Psoas muscle (tissue), 7 donors: ENCODE measurements at regions not wholly inside any gene's neighbourhood (a gene's known extent, or its start where the extent isn't known, plus 50 kb on each side); places are given as distances from the start of the nearest gene placed in this dataset.

Experiments
- ATAC-seq, 4 donors: fragments of 200-7000 bp; cut with Tn5 transposase; one replicate each; pipeline ENCODE4 v1.9.1; 2020; ENCODE audit warnings: moderate library complexity in 3 of 4, mild to moderate bottlenecking in 2 of 4
- DNase-seq, 2 donors: peaks; one replicate each; pipeline ENCODE4 v3.0.0-alpha.2; 2020
- H3K27ac ChIP-seq: fragments of 200-600 bp; one replicate; pipeline ENCODE4 v1.8.0; 2022
- H3K27me3 ChIP-seq, 3 donors: fragments of 200-600 bp in 1 of 3; one replicate each; pipeline versions ENCODE4 v1.6.1 to v1.8.0; 2013 to 2022; ENCODE audit warnings: low read length in 2 of 3, mild to moderate bottlenecking in 2 of 3, moderate library complexity in 1 of 3; ENCODE audit not compliant: insufficient read depth in 3 of 3
- H3K36me3 ChIP-seq, 2 donors: fragments of 200-600 bp in 1 of 2; one replicate each; pipeline versions ENCODE4 v1.6.1 to v1.8.0; 2013 to 2022; ENCODE audit warnings: low read depth in 1 of 2, mild to moderate bottlenecking in 1 of 2, moderate library complexity in 1 of 2; ENCODE audit not compliant: insufficient read depth in 1 of 2
- H3K4me1 ChIP-seq: fragments of 200-600 bp; one replicate; pipeline ENCODE4 v1.8.0; 2022
- H3K4me3 ChIP-seq: fragments of 200-600 bp; one replicate; pipeline ENCODE4 v1.8.0; 2022; ENCODE audit warnings: mild to moderate bottlenecking
- H3K9me3 ChIP-seq: fragments of 200-600 bp; one replicate; pipeline ENCODE4 v1.8.0; 2022
- WGBS, 3 donors: extraction: QIAGEN DNeasy Blood & Tissue Kit; methylation state at CpG; one replicate each; pipeline versions ENCODE4 v1.1.6 to v1.1.7; 2013; 5-methylcytosine and 5-hydroxymethylcytosine counted together
- intact Hi-C, 2 donors: fragments of 100-400 bp; cut with DNase I; formaldehyde crosslinking; loops; one replicate each; pipeline versions ENCODE4 v1.11.0 to v1.14.2; 2022
- TF ChIP-seq, protein P1 (sequence below): fragments of 200-600 bp; IDR thresholded peaks from one replicate; pipeline ENCODE4 v1.8.0; 2022; ENCODE audit warnings: antibody characterized with exemption
- donor health status: healthy with polysubstance abuse.
- donor health status: DM: no; HTN: no; CAD: no; lungs with moderate emphysema.
- donor health status: Bipolar disorder and iron deficiency.
- donor health status: healthy.
- donor health status: DM: yes; HTN: yes; CAD: no.
- donor health status: DM: no; HTN: no; CAD: no.
- donor health status: DM: yes; HTN: yes; CAD: no.

DNA sequence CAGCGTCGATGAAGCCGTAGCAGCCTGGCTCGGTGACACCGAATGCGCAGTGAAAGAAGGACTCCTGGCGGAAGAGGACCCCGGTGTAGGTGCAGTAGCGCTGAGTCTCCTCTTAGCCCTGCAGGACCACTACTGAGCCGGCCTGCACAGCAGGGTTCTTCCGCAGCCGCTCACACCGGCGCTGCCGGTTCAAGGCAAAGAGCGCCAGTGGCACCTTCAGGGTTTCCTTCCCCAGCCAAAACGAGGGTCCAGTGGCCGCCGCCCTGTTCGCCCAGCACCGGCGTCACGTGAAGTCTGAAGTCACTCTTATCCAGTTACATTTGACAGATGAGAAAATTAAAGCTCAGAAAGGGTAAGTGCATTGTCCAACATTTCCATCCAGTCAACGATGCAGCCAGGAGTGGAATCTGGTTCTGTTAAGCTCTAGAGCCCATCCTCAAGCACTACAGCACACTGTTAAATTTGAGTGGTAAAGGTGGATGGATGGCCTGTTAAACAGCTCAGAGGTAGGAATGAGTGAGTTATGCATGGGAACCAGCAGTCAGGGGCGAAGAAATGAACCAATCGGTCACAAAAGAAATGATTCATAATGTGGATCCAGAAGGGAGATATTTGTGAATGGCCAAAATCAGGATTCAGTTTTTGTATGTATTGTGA is 50.2 kb upstream of the SMIM36 start:
- H3K27ac ChIP-seq, result no peak overlapping the region
- no peaks in the 10 kb centered on the region for H3K27me3 ChIP-seq
- no peaks in the 10 kb centered on the region for H3K4me1 ChIP-seq
- no peaks in the 10 kb centered on the region for H3K9me3 ChIP-seq
- H3K36me3 ChIP-seq, result no peaks in the 10 kb centered on the region
- 88 to 94% (median 91%) methylated on average over 26 of the region's 26 CpGs for WGBS, 3 donors
- TF ChIP-seq, protein P1, sequence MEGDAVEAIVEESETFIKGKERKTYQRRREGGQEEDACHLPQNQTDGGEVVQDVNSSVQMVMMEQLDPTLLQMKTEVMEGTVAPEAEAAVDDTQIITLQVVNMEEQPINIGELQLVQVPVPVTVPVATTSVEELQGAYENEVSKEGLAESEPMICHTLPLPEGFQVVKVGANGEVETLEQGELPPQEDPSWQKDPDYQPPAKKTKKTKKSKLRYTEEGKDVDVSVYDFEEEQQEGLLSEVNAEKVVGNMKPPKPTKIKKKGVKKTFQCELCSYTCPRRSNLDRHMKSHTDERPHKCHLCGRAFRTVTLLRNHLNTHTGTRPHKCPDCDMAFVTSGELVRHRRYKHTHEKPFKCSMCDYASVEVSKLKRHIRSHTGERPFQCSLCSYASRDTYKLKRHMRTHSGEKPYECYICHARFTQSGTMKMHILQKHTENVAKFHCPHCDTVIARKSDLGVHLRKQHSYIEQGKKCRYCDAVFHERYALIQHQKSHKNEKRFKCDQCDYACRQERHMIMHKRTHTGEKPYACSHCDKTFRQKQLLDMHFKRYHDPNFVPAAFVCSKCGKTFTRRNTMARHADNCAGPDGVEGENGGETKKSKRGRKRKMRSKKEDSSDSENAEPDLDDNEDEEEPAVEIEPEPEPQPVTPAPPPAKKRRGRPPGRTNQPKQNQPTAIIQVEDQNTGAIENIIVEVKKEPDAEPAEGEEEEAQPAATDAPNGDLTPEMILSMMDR, result no peak
- H3K4me3 ChIP-seq, result no peak overlapping the region
- no peak for ATAC-seq
- DNase-seq, result no peak
- intact Hi-C loops, result no loop called here
